Ishikawa (cell line): ENCODE measurements at regions not wholly inside any gene's neighbourhood (a gene's known extent, or its start where the extent isn't known, plus 50 kb on each side); places are given as distances from the start of the nearest gene placed in this dataset.

ENCODE experiments used
- CEBPB ChIP-seq: IDR thresholded peaks from 2 replicates; pipeline ENCODE4 v1.6.1; 2012
- FOXM1 ChIP-seq: IDR thresholded peaks from 2 replicates; pipeline ENCODE4 v1.6.1; 2012; ENCODE audit warnings: low read depth, borderline replicate concordance
- TF ChIP-seq, protein P1 (sequence below): IDR thresholded peaks from 2 replicates; pipeline ENCODE4 v1.6.1; 2012

DNA sequence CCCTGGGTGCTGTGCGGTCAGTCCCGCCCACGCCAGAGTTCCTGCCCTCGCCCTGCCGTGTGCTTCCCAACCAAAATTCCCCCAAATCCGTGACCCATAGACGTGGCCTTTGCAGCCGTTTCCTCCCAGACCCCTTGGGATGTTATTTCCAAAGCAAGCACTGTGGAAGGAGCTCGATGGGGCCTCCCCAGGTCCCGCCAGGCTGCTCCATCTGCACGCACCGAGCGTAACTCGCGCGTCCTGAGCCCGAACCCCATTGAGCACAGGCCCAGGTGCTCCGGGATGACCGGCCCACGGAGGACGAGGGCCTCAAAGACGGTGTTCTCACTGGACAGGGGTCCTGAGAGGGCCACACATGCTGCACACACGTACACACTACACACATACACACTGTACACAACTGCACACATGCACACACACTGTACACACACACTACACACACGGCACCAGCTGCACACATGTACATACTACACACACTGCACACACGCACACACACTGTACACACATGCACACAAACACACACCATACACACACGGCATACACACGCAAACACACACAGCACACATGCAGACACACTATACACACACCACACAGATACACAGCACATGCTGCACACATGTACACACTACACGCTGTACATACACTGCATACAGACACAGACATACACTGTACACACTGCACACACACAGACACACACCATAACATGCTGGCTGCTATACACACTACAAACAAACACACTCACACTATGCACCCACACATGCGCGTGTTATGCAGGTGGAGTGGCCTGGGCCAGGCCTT lies 431.2 kb upstream of the SALL3 start:
- no peak for TF ChIP-seq CEBPB
- TF ChIP-seq, protein P1, sequence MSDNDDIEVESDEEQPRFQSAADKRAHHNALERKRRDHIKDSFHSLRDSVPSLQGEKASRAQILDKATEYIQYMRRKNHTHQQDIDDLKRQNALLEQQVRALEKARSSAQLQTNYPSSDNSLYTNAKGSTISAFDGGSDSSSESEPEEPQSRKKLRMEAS = no peak
- no peak for TF ChIP-seq FOXM1
